ENCODE measurements at regions not wholly inside any gene's neighbourhood (a gene's known extent, or its start where the extent isn't known, plus 50 kb on each side); places are given as distances from the start of the nearest gene placed in this dataset.

GRCh38 chr15:26119322-26119721, 256.2 kb upstream of the ATP10A start:
- TF ChIP-seq CTCF (IDR thresholded peaks at IDR 0.05) (no peak), POLR2A (IDR thresholded peaks at IDR 0.05) (no peak)
